H9 (cell line): ENCODE measurements at regions not wholly inside any gene's neighbourhood (a gene's known extent, or its start where the extent isn't known, plus 50 kb on each side); places are given as distances from the start of the nearest gene placed in this dataset.

ENCODE experiments used
- DNase-seq: peaks from one replicate; pipeline ENCODE4 v3.0.0-alpha.2; 2017
- H2AFZ ChIP-seq: one replicate; pipeline ENCODE4 v1.6.1; 2013; ENCODE audit warnings: mild to moderate bottlenecking, low read length, control low read depth, moderate library complexity
- H2AK5ac ChIP-seq: 2 replicates; pipeline ENCODE4 v1.6.1; 2013; ENCODE audit warnings: low read length, control low read depth, mixed read lengths; ENCODE audit not compliant: insufficient read length
- H2BK120ac ChIP-seq: one replicate; pipeline ENCODE4 v1.6.1; 2013; ENCODE audit warnings: low read depth, mild to moderate bottlenecking, low read length, control low read depth, inconsistent platforms; ENCODE audit not compliant: poor library complexity, severe bottlenecking
- H2BK12ac ChIP-seq: 2 replicates; pipeline ENCODE4 v1.6.1; 2013; ENCODE audit warnings: low read length, control low read depth, mixed read lengths, low read depth; ENCODE audit not compliant: insufficient read length
- H2BK15ac ChIP-seq: 2 replicates; pipeline ENCODE4 v1.6.1; 2013; ENCODE audit warnings: low read depth, low read length, control low read depth
- H2BK20ac ChIP-seq: one replicate; pipeline ENCODE4 v1.6.1; 2013; ENCODE audit warnings: low read depth, mild to moderate bottlenecking, low read length, control low read depth, inconsistent platforms; ENCODE audit not compliant: poor library complexity, severe bottlenecking
- H2BK5ac ChIP-seq: 2 replicates; pipeline ENCODE4 v1.6.1; 2013; ENCODE audit warnings: low read length, control low read depth, mixed read lengths; ENCODE audit not compliant: insufficient read length
- H3K14ac ChIP-seq: 2 replicates; pipeline ENCODE4 v1.6.1; 2013; ENCODE audit warnings: low read length, control low read depth; ENCODE audit not compliant: insufficient read depth
- H3K18ac ChIP-seq: 2 replicates; pipeline ENCODE4 v1.6.1; 2013; ENCODE audit warnings: low read depth, mild to moderate bottlenecking, mixed read lengths, low read length, control low read depth; ENCODE audit not compliant: insufficient read length
- H3K23ac ChIP-seq: 2 replicates; pipeline ENCODE4 v1.6.1; 2013; ENCODE audit warnings: low read length, control low read depth, mixed read lengths, low read depth; ENCODE audit not compliant: insufficient read length
- H3K23me2 ChIP-seq: 2 replicates; pipeline ENCODE4 v1.6.1; 2013; ENCODE audit warnings: low read depth, mild to moderate bottlenecking, mixed read lengths, low read length, control low read depth; ENCODE audit not compliant: insufficient read length, poor library complexity, severe bottlenecking
- H3K27ac ChIP-seq: 2 replicates; pipeline ENCODE4 v1.5.1; 2013; ENCODE audit warnings: low read length, control low read depth, mixed read lengths, low read depth; ENCODE audit not compliant: insufficient read length
- H3K27me3 ChIP-seq: 2 replicates; pipeline ENCODE4 v1.6.1; 2013; ENCODE audit warnings: low read length, control low read depth, inconsistent platforms; ENCODE audit not compliant: insufficient read depth
- H3K4ac ChIP-seq: 2 replicates; pipeline ENCODE4 v1.6.1; 2013; ENCODE audit warnings: low read depth, mild to moderate bottlenecking, control low read depth, inconsistent platforms, low read length, moderate library complexity
- H3K4me1 ChIP-seq: 2 replicates; pipeline ENCODE4 v1.6.1; 2013; ENCODE audit warnings: low read length, control low read depth, inconsistent platforms; ENCODE audit not compliant: insufficient read depth
- H3K4me2 ChIP-seq: 2 replicates; pipeline ENCODE4 v1.6.1; 2013; ENCODE audit warnings: low read length, control low read depth, mixed read lengths; ENCODE audit not compliant: insufficient read length, insufficient read depth
- H3K56ac ChIP-seq: 2 replicates; pipeline ENCODE4 v1.6.1; 2013; ENCODE audit warnings: low read depth, mild to moderate bottlenecking, mixed read lengths, low read length, control low read depth; ENCODE audit not compliant: insufficient read length
- H3K79me1 ChIP-seq: 2 replicates; pipeline ENCODE4 v1.6.1; 2013; ENCODE audit warnings: low read depth, mild to moderate bottlenecking, moderate library complexity, low read length, control low read depth, inconsistent platforms; ENCODE audit not compliant: insufficient read depth, poor library complexity, severe bottlenecking
- H3K79me2 ChIP-seq: 2 replicates; pipeline ENCODE4 v1.6.1; 2013; ENCODE audit warnings: low read length, control low read depth, inconsistent platforms; ENCODE audit not compliant: insufficient read depth
- H3K9ac ChIP-seq: 2 replicates; pipeline ENCODE4 v1.6.1; 2013; ENCODE audit warnings: low read length, control low read depth, mixed read lengths; ENCODE audit not compliant: insufficient read length; ENCODE audit errors: extremely low read depth
- H3K9me3 ChIP-seq: one replicate; pipeline ENCODE4 v1.6.1; 2013; ENCODE audit warnings: low read depth, low read length, inconsistent platforms; ENCODE audit not compliant: control insufficient read depth
- H3T11ph ChIP-seq: one replicate; pipeline ENCODE4 v1.6.1; 2013; ENCODE audit warnings: mild to moderate bottlenecking, low read length, control low read depth, inconsistent platforms
- H4K20me1 ChIP-seq: one replicate; pipeline ENCODE4 v1.6.1; 2013; ENCODE audit not compliant: control insufficient read depth, insufficient read length, insufficient read depth
- H4K5ac ChIP-seq: 2 replicates; pipeline ENCODE4 v1.6.1; 2013; ENCODE audit warnings: low read depth, mild to moderate bottlenecking, mixed read lengths, low read length, control low read depth; ENCODE audit not compliant: insufficient read length
- H4K8ac ChIP-seq: replicated peaks from 2 replicates; pipeline ENCODE4 v1.6.1; 2013; ENCODE audit warnings: low read length, control low read depth, mixed read lengths, low read depth; ENCODE audit not compliant: insufficient read length
- H4K91ac ChIP-seq: 2 replicates; pipeline ENCODE4 v1.6.1; 2013; ENCODE audit warnings: low read depth, mild to moderate bottlenecking, moderate library complexity, mixed read lengths, low read length, control low read depth; ENCODE audit not compliant: insufficient read length
- H3K27ac Mint-ChIP-seq, 3 experiments: 2 replicates in 2 of 3; 3 replicates in 1 of 3; pipeline ENCODE4 v1.8.0; 2020 to 2021; ENCODE audit warnings: mixed read lengths in 3 of 3, mild to moderate bottlenecking in 1 of 3, moderate library complexity in 1 of 3
- H3K27me3 Mint-ChIP-seq: 2 replicates; pipeline ENCODE4 v1.8.0; 2021; ENCODE audit warnings: low read depth, mild to moderate bottlenecking, moderate library complexity, mixed read lengths
- H3K36me3 Mint-ChIP-seq, 3 experiments: 2 replicates in 2 of 3; 3 replicates in 1 of 3; pipeline ENCODE4 v1.8.0; 2020 to 2021; ENCODE audit warnings: low read depth in 3 of 3, mixed read lengths in 3 of 3; ENCODE audit not compliant: insufficient read depth in 1 of 3
- H3K4me1 Mint-ChIP-seq, 2 experiments: 2 replicates each; pipeline ENCODE4 v1.8.0; 2020; ENCODE audit warnings: mixed read lengths in 2 of 2
- H3K4me3 Mint-ChIP-seq, 2 experiments: 2 replicates in 1 of 2; 3 replicates in 1 of 2; pipeline ENCODE4 v1.8.0; 2020 to 2021; ENCODE audit warnings: mild to moderate bottlenecking in 2 of 2, mixed read lengths in 2 of 2, moderate library complexity in 1 of 2
- H3K9me3 Mint-ChIP-seq, 2 experiments: 2 replicates in 1 of 2; 3 replicates in 1 of 2; pipeline ENCODE4 v1.8.0; 2020; ENCODE audit warnings: mild to moderate bottlenecking in 2 of 2, mixed read lengths in 2 of 2, moderate library complexity in 1 of 2
- CTCF ChIP-seq: fragments of 200-600 bp; sonication (generic); conservative IDR thresholded peaks from 3 replicates; pipeline ENCODE4 v1.8.0; 2021; ENCODE audit warnings: antibody characterized with exemption, mild to moderate bottlenecking
- WGBS: extraction: QIAGEN DNeasy Blood & Tissue Kit; methylation state at CpG from one replicate; pipeline ENCODE4 v1.1.7; 2013; ENCODE audit warnings: missing lambda C conversion rate, low lambda C conversion rate, mixed read lengths; ENCODE audit not compliant: insufficient read length; ENCODE audit errors: extremely low coverage; 5-methylcytosine and 5-hydroxymethylcytosine counted together

- peaks cover 19 to 33% of the 10 kb centered on the region in 2 experiments for H3K4me1 Mint-ChIP-seq
- Histone ChIP-seq H2AFZ (no peak overlapping the region), H3K14ac (no peak overlapping the region), H3K79me1 (no peaks in the 10 kb centered on the region), H3K79me2 (no peaks in the 10 kb centered on the region), H3K23ac (no peak overlapping the region), H3K18ac (no peak overlapping the region), H4K5ac (no peak overlapping the region), H2BK12ac (no peak overlapping the region), H3K4me2 (no peak overlapping the region), H3K27me3 (no peaks in the 10 kb centered on the region), H3K9ac (no peak overlapping the region), H2BK15ac (no peak overlapping the region), H3K27ac (no peak overlapping the region), H3K9me3 (no peaks in the 10 kb centered on the region), H3K23me2 (no peaks in the 10 kb centered on the region), H3K4me1 (no peaks in the 10 kb centered on the region; the same call in 1 of the 2 replicates), H2BK120ac (no peak overlapping the region), H4K8ac (no peak overlapping the region), H4K20me1 (no peaks in the 10 kb centered on the region), H2BK5ac (no peak overlapping the region), H2BK20ac (no peak overlapping the region), H3K56ac (no peak overlapping the region), H3T11ph (no peak overlapping the region), H4K91ac (no peak overlapping the region), H2AK5ac (no peak overlapping the region), H3K4ac (no peak overlapping the region)
- peak; percentile 33 for DNase-seq
- H3K27me3 Mint-ChIP-seq = peaks cover 7% of the 10 kb centered on the region
- peaks cover 69 to 80% of the 10 kb centered on the region in 2 experiments for H3K9me3 Mint-ChIP-seq
- TF ChIP-seq CTCF = no peak
- no CpG with 5 or more reads among the region's 5 CpGs for WGBS
- no peak overlapping the region for H3K27ac Mint-ChIP-seq
- peaks cover 0 to 3% (median 3%) of the 10 kb centered on the region in 3 experiments; a peak in 4 of 7 replicates for H3K36me3 Mint-ChIP-seq
- H3K4me3 Mint-ChIP-seq = no peak overlapping the region
Measured at GRCh38 chrX:69109706-69110105, 55.5 kb downstream of the PJA1 start.
